GM12878 (cell line): ENCODE measurements at regions not wholly inside any gene's neighbourhood (a gene's known extent, or its start where the extent isn't known, plus 50 kb on each side); places are given as distances from the start of the nearest gene placed in this dataset.

Experiments used
- ATAC-seq: fragments of 200-7000 bp; cut with Tn5 transposase; 3 replicates; pipeline ENCODE4 v1.9.1; 2020; ENCODE audit warnings: mild to moderate bottlenecking, moderate library complexity
- BruUV-seq: library from RNA; stranded (reverse); fragments of 400-500 nt; replicated peaks from 2 replicates; lab custom pipeline; 2021; lab: Mats Ljungman, UMichigan
- CTCF ChIA-PET: fragments of 300-600 bp; sonication (Branson Sonifier 250); formaldehyde crosslinking; extraction: SDS; loops from one replicate; lab custom pipeline; 2021; ENCODE audit warnings: inconsistent platforms; lab: Yijun Ruan, JAX
- POLR2A ChIA-PET: fragments of 350-600 bp; formaldehyde crosslinking; extraction: SDS; loops from one replicate; lab custom pipeline; 2021; ENCODE audit warnings: inconsistent platforms; lab: Charles Lee
- RAD21 ChIA-PET: fragments of 300-600 bp; sonication (Branson Sonifier 250); formaldehyde crosslinking; loops from one replicate; lab custom pipeline; 2023; ENCODE audit warnings: antibody characterized with exemption; ENCODE audit not compliant: unreplicated experiment; lab: Charles Lee
- SMC1A ChIA-PET: fragments of 300-600 bp; sonication (Branson Sonifier 250); formaldehyde crosslinking; loops from one replicate; lab custom pipeline; 2023; ENCODE audit not compliant: unreplicated experiment, uncharacterized antibody; lab: Charles Lee
- DNase-seq: peaks from one replicate; pipeline ENCODE4 v3.0.0-alpha.2; 2011; ENCODE audit warnings: low read depth, low spot score
- FAIRE-seq: peaks from 3 replicates; lab custom pipeline; 2011; peaks lifted over from hg19 to GRCh38; lab: Jason Lieb, UNC
- H2AFZ ChIP-seq: 2 replicates; pipeline ENCODE4 v1.6.0; 2011; ENCODE audit warnings: low read depth, low read length, control low read depth; ENCODE audit not compliant: control insufficient read depth
- H3K27ac ChIP-seq: 2 replicates; pipeline ENCODE4 v1.5.1; 2011; ENCODE audit warnings: control low read depth; ENCODE audit not compliant: control insufficient read depth, insufficient read depth
- H3K27me3 ChIP-seq, 2 experiments: replicated peaks in 1 of 2; 2 replicates each; pipeline versions ENCODE4 v1.6.0 to v1.6.1; 2011; ENCODE audit warnings: low read length in 1 of 2; ENCODE audit not compliant: control insufficient read depth in 2 of 2, insufficient read depth in 2 of 2
- H3K36me3 ChIP-seq, 2 experiments: 2 replicates each; pipeline ENCODE4 v1.5.1; 2011; ENCODE audit warnings: low read length in 1 of 2; ENCODE audit not compliant: control insufficient read depth in 2 of 2, insufficient read depth in 2 of 2
- H3K4me1 ChIP-seq: 2 replicates; pipeline ENCODE4 v1.6.1; 2011; ENCODE audit warnings: mild to moderate bottlenecking, low read length, moderate library complexity, mixed read lengths; ENCODE audit not compliant: control insufficient read depth, insufficient read depth
- H3K4me2 ChIP-seq: 2 replicates; pipeline ENCODE4 v1.6.0; 2011; ENCODE audit warnings: control low read depth; ENCODE audit not compliant: control insufficient read depth, insufficient read depth
- H3K4me3 ChIP-seq: fragments of 200-600 bp; sonication (generic); 2 replicates; pipeline ENCODE4 v1.5.1; 2016
- H3K79me2 ChIP-seq: 2 replicates; pipeline ENCODE4 v1.6.0; 2011; ENCODE audit warnings: low read length; ENCODE audit not compliant: control insufficient read depth, insufficient read depth
- H3K9ac ChIP-seq: 2 replicates; pipeline ENCODE4 v1.8.0; 2011; ENCODE audit warnings: low read length, control low read depth, mixed read lengths; ENCODE audit not compliant: control insufficient read depth, insufficient read depth
- H3K9me3 ChIP-seq: replicated peaks from 3 replicates; pipeline ENCODE4 v1.5.1; 2011; ENCODE audit warnings: mild to moderate bottlenecking, low read length; ENCODE audit not compliant: control insufficient read depth, insufficient read depth
- H4K20me1 ChIP-seq: 2 replicates; pipeline ENCODE4 v1.6.0; 2011; ENCODE audit not compliant: control insufficient read depth, insufficient read depth
- BCLAF1 ChIP-seq: fragments of 450-650 bp; IDR thresholded peaks from 2 replicates; pipeline ENCODE4 v1.6.1; 2017; ENCODE audit warnings: antibody characterized with exemption, mild to moderate bottlenecking, moderate library complexity
- CBX3 ChIP-seq: fragments of 200-600 bp; sonication (generic); IDR thresholded peaks from 2 replicates; pipeline ENCODE4 v1.6.1; 2016; ENCODE audit warnings: low read depth, borderline replicate concordance
- CEBPZ ChIP-seq: fragments of 150-350 bp; IDR thresholded peaks from 2 replicates; pipeline ENCODE4 v1.6.1; 2016; ENCODE audit warnings: low read depth, low read length
- EP300 ChIP-seq, 2 experiments: fragments of 150-350 bp in 1 of 2; IDR thresholded peaks; 2 replicates each; pipeline ENCODE4 v1.6.1; 2011 to 2012; ENCODE audit warnings: low read depth in 2 of 2, low read length in 2 of 2, borderline replicate concordance in 1 of 2, improper control_type of control experiment in 1 of 2, inconsistent platforms in 1 of 2; ENCODE audit not compliant: control insufficient read depth in 1 of 2
- ETV6 ChIP-seq, 2 experiments: fragments of 450-650 bp in 1 of 2; IDR thresholded peaks in 1 of 2; conservative IDR thresholded peaks in 1 of 2; 2 replicates each; pipeline ENCODE4 v1.6.1; 2014; ENCODE audit warnings: antibody characterized with exemption in 1 of 2, borderline replicate concordance in 1 of 2, low read depth in 1 of 2, mild to moderate bottlenecking in 1 of 2, moderate library complexity in 1 of 2
- GATAD2B ChIP-seq: fragments of 450-650 bp; conservative IDR thresholded peaks from 2 replicates; pipeline ENCODE4 v1.6.1; 2017; ENCODE audit warnings: low read depth, mild to moderate bottlenecking, moderate library complexity
- KAT2A ChIP-seq: conservative IDR thresholded peaks from 2 replicates; pipeline ENCODE4 v1.6.1; 2011; ENCODE audit warnings: low read depth, low read length; ENCODE audit not compliant: control insufficient read depth
- MEF2A ChIP-seq: IDR thresholded peaks from 2 replicates; pipeline ENCODE4 v1.6.1; 2011; ENCODE audit warnings: low read depth, mild to moderate bottlenecking, low read length, moderate library complexity; ENCODE audit not compliant: insufficient read depth
- NBN ChIP-seq: fragments of 450-650 bp; IDR thresholded peaks from 2 replicates; pipeline ENCODE4 v1.6.1; 2016
- RAD51 ChIP-seq: fragments of 450-650 bp; IDR thresholded peaks from 2 replicates; pipeline ENCODE4 v1.6.1; 2016; ENCODE audit warnings: moderate library complexity, mild to moderate bottlenecking, inconsistent platforms
- SIN3A ChIP-seq: IDR thresholded peaks from 2 replicates; pipeline ENCODE4 v1.6.1; 2012; ENCODE audit warnings: low read depth, low read length, improper control_type of control experiment
- WRNIP1 ChIP-seq: IDR thresholded peaks from 2 replicates; pipeline ENCODE4 v1.6.1; 2011; ENCODE audit warnings: low read depth, low read length, improper control_type of control experiment, borderline replicate concordance
- ZNF592 ChIP-seq: fragments of 450-650 bp; IDR thresholded peaks from 2 replicates; pipeline ENCODE4 v1.6.1; 2017; ENCODE audit warnings: mild to moderate bottlenecking, moderate library complexity
- WGBS: methylation state at CpG from one replicate; pipeline ENCODE4 v1.1.6; 2016; ENCODE audit warnings: low lambda C conversion rate; ENCODE audit not compliant: insufficient replicate concordance, insufficient coverage; ENCODE audit errors: missing lambda C conversion rate; 5-methylcytosine and 5-hydroxymethylcytosine counted together
- in situ Hi-C: fragments of 300-500 bp; cut with MboI; formaldehyde crosslinking; loops from 9 replicates; pipeline ENCODE4 v1.14.3; 2018; ENCODE audit warnings: mixed read lengths
- intact Hi-C: fragments of 100-400 bp; cut with micrococcal nuclease; formaldehyde crosslinking; loops from one replicate; pipeline ENCODE4 v1.14.2; 2022; ENCODE audit not compliant: unreplicated experiment

GRCh38 chr15:95498961-95499360 is 831.5 kb upstream of the NR2F2 start (continued):
- TF ChIP-seq BCLAF1, result no peak
- no peak for TF ChIP-seq MEF2A
- no peak for TF ChIP-seq CEBPZ
- TF ChIP-seq CBX3, result no peak
- TF ChIP-seq NBN, result no peak

- H3K27ac ChIP-seq, result no peak overlapping the region
- ChIA-PET POLR2A (no interaction called here), SMC1A (interaction anchor here (1.1 to 1.5 kb wide), 3 partner anchors 22 to 74 kb away, joined by 3 to 4 read pairs (median 3); no protein-coding TSS in a partner anchor), RAD21 (no interaction called here), CTCF (no interaction called here)
- no peaks in the 10 kb centered on the region for H4K20me1 ChIP-seq
- intact Hi-C loops (no loop called here), in situ Hi-C loops (no loop called here)
- H3K4me2 ChIP-seq, result no peak overlapping the region
- no peak for ATAC-seq
- no peaks in the 10 kb centered on the region for H3K4me1 ChIP-seq
- 57% methylated on average over 3 of the region's 3 CpGs for WGBS
- no peak overlapping the region for H2AFZ ChIP-seq
- no peak for FAIRE-seq
- H3K9ac ChIP-seq, result no peak overlapping the region
- no peaks in the 10 kb centered on the region for H3K79me2 ChIP-seq
- H3K27me3 ChIP-seq, result no peaks in the 10 kb centered on the region
- DNase-seq, result no peak
- no peak overlapping the region for H3K4me3 ChIP-seq
- no peaks in the 10 kb centered on the region for H3K9me3 ChIP-seq
- no peaks in the 10 kb centered on the region for H3K36me3 ChIP-seq
- BruUV-seq, result no TSS peak
- TF ChIP-seq KAT2A (no peak), SIN3A (no peak), WRNIP1 (no peak), ZNF592 (no peak), EP300 (IDR thresholded peaks at IDR 0.05; ENCODE audit: borderline replicate concordance in 1 of 2, control insufficient read depth in 1 of 2, low read depth in 2 of 2, low read length in 2 of 2) (no peak), RAD51 (no peak), GATAD2B (no peak), ETV6 (conservative IDR thresholded peaks at IDR 0.05 in 1 of 2, IDR thresholded peaks at IDR 0.05 in 1 of 2; ENCODE audit: borderline replicate concordance in 1 of 2, low read depth in 1 of 2) (no peak)
Measured at GRCh38 chr15:95499397-95499796, 831.1 kb upstream of the NR2F2 start.
